Pancreas (tissue), 10 donors: ENCODE measurements at regions not wholly inside any gene's neighbourhood (a gene's known extent, or its start where the extent isn't known, plus 50 kb on each side); places are given as distances from the start of the nearest gene placed in this dataset.

ENCODE experiments used
- ATAC-seq, 4 donors: fragments of 200-7000 bp; cut with Tn5 transposase; one replicate each; pipeline versions ENCODE4 v1.8.0 to v1.9.1; 2020; ENCODE audit warnings: mild to moderate bottlenecking in 4 of 4, moderate library complexity in 4 of 4
- DNase-seq, 6 donors: peaks; one replicate each; pipeline ENCODE4 v3.0.0-alpha.2; 2020
- FAIRE-seq: peaks from 2 replicates; lab custom pipeline; 2012; peaks lifted over from hg19 to GRCh38; lab: Jason Lieb, UNC
- H3K27ac ChIP-seq, 4 donors: fragments of 200-600 bp; sonication (generic); 1 replicate in 3 of 4; 2 replicates in 1 of 4; pipeline versions ENCODE4 v1.5.0 to v1.8.0; 2020
- H3K27me3 ChIP-seq, 4 donors: fragments of 200-600 bp; one replicate each; pipeline ENCODE4 v1.8.0; 2021
- H3K36me3 ChIP-seq, 3 donors: fragments of 200-600 bp; sonication (generic) in 1 of 3; one replicate each; pipeline versions ENCODE4 v1.5.0 to v1.8.0; 2020 to 2021
- H3K4me1 ChIP-seq, 3 donors: fragments of 200-600 bp; one replicate each; pipeline ENCODE4 v1.8.0; 2021
- H3K4me3 ChIP-seq, 4 donors: fragments of 200-600 bp; sonication (generic) in 2 of 4; one replicate each; pipeline versions ENCODE4 v1.5.0 to v1.8.0; 2020 to 2021
- H3K9me3 ChIP-seq, 4 donors: fragments of 200-600 bp; one replicate each; pipeline ENCODE4 v1.8.0; 2021
- CTCF ChIP-seq, 4 donors: fragments of 200-600 bp; sonication (generic) in 3 of 4; IDR thresholded peaks; one replicate each; pipeline versions ENCODE4 v1.5.0 to v1.8.0; 2021; ENCODE audit warnings: antibody characterized with exemption in 4 of 4
- WGBS, 2 donors: extraction: QIAGEN DNeasy Blood & Tissue Kit; methylation state at CpG; one replicate each; pipeline ENCODE4 v1.1.7; 2013; 5-methylcytosine and 5-hydroxymethylcytosine counted together
- intact Hi-C, 3 donors: fragments of 100-400 bp; cut with DNase I; formaldehyde crosslinking; loops; one replicate each; pipeline versions ENCODE4 v1.11.1 to v1.14.2; 2022
- donor health status: healthy with polysubstance abuse.
- donor health status: DM: no; HTN: no; CAD: no; lungs with moderate emphysema.
- donor health status: DM: no; HTN: no; CAD: no.
- donor health status: control.
- donor health status: control.
- donor health status: Bipolar disorder and iron deficiency.
- donor health status: DM: yes; HTN: yes; CAD: no.
- donor health status: DM: no; HTN: no; CAD: no.
- donor health status: DM: no; HTN: no; CAD: no.
- donor health status: DM: yes; HTN: yes; CAD: no.

DNA sequence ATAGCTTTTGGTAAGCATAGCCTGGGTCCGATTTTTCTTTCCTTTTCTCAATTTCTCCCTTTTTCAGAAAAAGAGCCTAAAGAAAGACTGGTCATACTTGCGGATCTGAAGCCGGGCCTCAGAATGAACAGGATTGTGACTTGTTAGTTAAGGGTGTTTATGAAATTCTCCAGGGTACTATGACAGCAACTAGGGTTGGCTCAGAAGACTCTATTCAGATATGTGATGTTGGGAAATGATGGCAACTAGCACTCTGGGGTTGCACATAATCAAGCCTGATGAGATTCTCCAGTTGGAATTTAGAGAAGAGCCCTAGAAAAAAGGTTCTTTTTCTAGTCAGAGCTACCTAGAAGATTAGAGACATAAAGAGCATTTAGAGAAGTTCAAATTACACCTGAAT lies 352.4 kb upstream of the POM121L12 start:
- Histone ChIP-seq H3K9me3 (no peaks in the 10 kb centered on the region), H3K27ac (no peak overlapping the region), H3K27me3 (no peaks in the 10 kb centered on the region), H3K36me3 (no peaks in the 10 kb centered on the region), H3K4me3 (no peak overlapping the region), H3K4me1 (no peaks in the 10 kb centered on the region)
- DNase-seq (no peak), FAIRE-seq (no peak), ATAC-seq (no peak)
- 41 to 60% methylated on average over 3 of the region's 3 CpGs for WGBS, 2 donors
- TF ChIP-seq CTCF (IDR thresholded peaks at IDR 0.05), result no peak
- intact Hi-C loops, result no loop called here

DNA sequence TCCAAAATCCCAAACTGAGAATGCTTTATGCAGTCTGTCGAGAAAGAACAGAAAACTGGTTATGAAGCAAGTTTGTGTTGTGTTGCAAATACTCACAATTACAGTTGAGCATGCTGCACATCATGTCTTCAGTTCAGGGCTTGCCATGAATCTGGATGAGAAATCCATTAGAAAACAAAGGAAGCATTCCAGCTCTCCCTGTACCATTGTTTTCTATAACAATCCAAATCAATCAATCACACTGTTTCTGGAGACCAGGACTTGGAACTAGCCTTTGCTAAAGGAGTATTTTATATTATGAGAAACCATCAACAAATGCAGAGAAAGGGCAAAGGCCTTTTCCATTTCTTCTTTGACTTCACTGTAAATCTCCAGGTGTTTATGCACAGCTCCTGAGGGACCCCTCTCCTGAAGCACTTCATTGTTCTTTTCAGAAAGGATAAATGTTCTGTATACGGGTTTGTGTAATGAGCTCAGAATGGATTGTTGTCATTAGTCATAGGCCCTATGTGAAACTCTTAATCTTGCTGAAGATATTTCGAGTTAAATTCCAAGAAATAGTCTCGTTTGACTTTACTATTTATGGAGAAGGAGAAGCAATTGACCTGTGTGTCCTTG lies 364.7 kb upstream of the POM121L12 start:
- Histone ChIP-seq H3K4me3 (no peak overlapping the region), H3K9me3 (no peaks in the 10 kb centered on the region), H3K36me3 (no peaks in the 10 kb centered on the region), H3K27ac (no peak overlapping the region), H3K27me3 (no peaks in the 10 kb centered on the region), H3K4me1 (no peaks in the 10 kb centered on the region)
- no peak for FAIRE-seq
- no peak for DNase-seq
- no peak for ATAC-seq
- WGBS, 2 donors, result 29 to 31% methylated on average over 4 of the region's 4 CpGs
- intact Hi-C loops, result no loop called here
- TF ChIP-seq CTCF (IDR thresholded peaks at IDR 0.05), result no peak

GRCh38 chr7:52669031-52669430 lies 366.4 kb upstream of the POM121L12 start:
- Histone ChIP-seq H3K9me3 (no peaks in the 10 kb centered on the region), H3K36me3 (no peaks in the 10 kb centered on the region), H3K27ac (no peak overlapping the region), H3K4me3 (no peak overlapping the region), H3K4me1 (no peaks in the 10 kb centered on the region), H3K27me3 (no peaks in the 10 kb centered on the region)
- ATAC-seq (no peak), DNase-seq (peak in 3 of 6 donors; percentile 16 to 67 (median 51)), FAIRE-seq (no peak)
- 86 to 87% methylated on average over 21 of the region's 21 CpGs for WGBS, 2 donors
- intact Hi-C loops, result no loop called here
- TF ChIP-seq CTCF (IDR thresholded peaks at IDR 0.05), result no peak

GRCh38 chr7:52668435-52668834 lies 367.0 kb upstream of the POM121L12 start:
- Histone ChIP-seq H3K27me3 (no peaks in the 10 kb centered on the region), H3K36me3 (no peaks in the 10 kb centered on the region), H3K4me3 (no peak overlapping the region), H3K27ac (no peak overlapping the region), H3K9me3 (no peaks in the 10 kb centered on the region), H3K4me1 (no peaks in the 10 kb centered on the region)
- ATAC-seq (no peak), DNase-seq (peak in 1 of 6 donors; percentile 40), FAIRE-seq (no peak)
- 81 to 88% methylated on average over 17 of the region's 17 CpGs for WGBS, 2 donors
- intact Hi-C loops, result no loop called here
- no peak for TF ChIP-seq CTCF (IDR thresholded peaks at IDR 0.05)

DNA sequence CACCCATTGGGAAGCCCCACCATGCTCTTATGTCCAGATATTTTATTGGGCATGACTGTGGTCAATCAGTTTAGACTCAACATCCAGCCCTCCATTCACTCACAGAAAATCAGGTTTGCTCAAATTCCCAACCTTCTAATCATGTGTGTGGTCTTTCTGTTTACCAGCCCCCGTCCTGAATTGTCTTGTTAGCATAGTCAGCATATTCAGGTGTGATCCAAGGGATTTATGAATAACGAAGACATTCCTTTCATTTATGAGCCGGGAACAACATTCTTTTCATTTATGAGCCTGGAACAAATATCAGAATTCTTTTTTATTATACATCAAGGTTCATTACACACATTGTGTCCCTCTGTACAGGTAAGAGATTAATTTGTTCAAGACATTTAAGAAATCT lies 376.3 kb upstream of the POM121L12 start:
- no peaks in the 10 kb centered on the region for H3K27me3 ChIP-seq
- ATAC-seq (no peak), DNase-seq (no peak), FAIRE-seq (no peak)
- no peaks in the 10 kb centered on the region for H3K36me3 ChIP-seq
- intact Hi-C loops, result no loop called here
- no peak overlapping the region for H3K4me3 ChIP-seq
- no peak for TF ChIP-seq CTCF (IDR thresholded peaks at IDR 0.05)
- H3K4me1 ChIP-seq, result no peaks in the 10 kb centered on the region
- no peaks in the 10 kb centered on the region for H3K9me3 ChIP-seq
- 31 to 47% methylated on average over 3 of the region's 3 CpGs for WGBS, 2 donors
- H3K27ac ChIP-seq, result no peak overlapping the region
